Stomach (tissue), 4 donors: ENCODE measurements at regions not wholly inside any gene's neighbourhood (a gene's known extent, or its start where the extent isn't known, plus 50 kb on each side); places are given as distances from the start of the nearest gene placed in this dataset.

ENCODE experiments used
- POLR2AphosphoS5 ChIP-seq, 3 donors: sonication (generic); formaldehyde crosslinking; IDR thresholded peaks; one replicate each; pipeline ENCODE4 v1.6.1; 2016; ENCODE audit warnings: antibody characterized with exemption in 3 of 3
- TF ChIP-seq, protein P1 (sequence below), 7 experiments: fragments of 450-650 bp in 4 of 7; fragments of 200-600 bp in 3 of 7; sonication (generic) in 3 of 7; IDR thresholded peaks; one replicate each; pipeline ENCODE4 v1.5.1; 2016 to 2019; ENCODE audit warnings: antibody characterized with exemption in 7 of 7, control low read depth in 2 of 7, mild to moderate bottlenecking in 1 of 7

DNA sequence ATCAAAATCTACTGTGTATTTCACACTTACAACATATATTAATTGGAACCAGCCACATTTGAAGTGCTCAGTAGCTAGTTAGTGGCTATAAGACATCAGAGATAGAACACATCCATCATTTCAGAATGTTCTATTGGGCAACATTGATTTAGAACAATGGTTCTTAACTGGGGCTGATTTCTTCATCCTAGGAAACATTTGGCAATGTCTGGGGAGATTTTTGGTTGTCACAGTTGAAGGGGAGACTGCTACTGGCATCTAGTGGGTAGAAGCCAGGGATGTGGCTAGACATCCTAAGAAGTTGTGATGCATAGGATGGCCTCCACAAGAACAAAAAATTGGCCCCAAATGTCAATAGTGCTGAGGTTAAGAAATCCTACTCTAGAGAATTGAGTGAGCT is 132.5 kb downstream of the OLIG3 start:
- TF ChIP-seq, protein P1, sequence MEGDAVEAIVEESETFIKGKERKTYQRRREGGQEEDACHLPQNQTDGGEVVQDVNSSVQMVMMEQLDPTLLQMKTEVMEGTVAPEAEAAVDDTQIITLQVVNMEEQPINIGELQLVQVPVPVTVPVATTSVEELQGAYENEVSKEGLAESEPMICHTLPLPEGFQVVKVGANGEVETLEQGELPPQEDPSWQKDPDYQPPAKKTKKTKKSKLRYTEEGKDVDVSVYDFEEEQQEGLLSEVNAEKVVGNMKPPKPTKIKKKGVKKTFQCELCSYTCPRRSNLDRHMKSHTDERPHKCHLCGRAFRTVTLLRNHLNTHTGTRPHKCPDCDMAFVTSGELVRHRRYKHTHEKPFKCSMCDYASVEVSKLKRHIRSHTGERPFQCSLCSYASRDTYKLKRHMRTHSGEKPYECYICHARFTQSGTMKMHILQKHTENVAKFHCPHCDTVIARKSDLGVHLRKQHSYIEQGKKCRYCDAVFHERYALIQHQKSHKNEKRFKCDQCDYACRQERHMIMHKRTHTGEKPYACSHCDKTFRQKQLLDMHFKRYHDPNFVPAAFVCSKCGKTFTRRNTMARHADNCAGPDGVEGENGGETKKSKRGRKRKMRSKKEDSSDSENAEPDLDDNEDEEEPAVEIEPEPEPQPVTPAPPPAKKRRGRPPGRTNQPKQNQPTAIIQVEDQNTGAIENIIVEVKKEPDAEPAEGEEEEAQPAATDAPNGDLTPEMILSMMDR (IDR thresholded peaks at IDR 0.05) = no peak
- no peak for TF ChIP-seq POLR2AphosphoS5 (IDR thresholded peaks at IDR 0.05)
